Activated CD8-positive, alpha-beta memory T cell treated with anti-CD3 and anti-CD28 coated beads, Interleukin-2, amount 50 U/mL, for 4 hours (primary cell): ENCODE measurements at regions not wholly inside any gene's neighbourhood (a gene's known extent, or its start where the extent isn't known, plus 50 kb on each side); places are given as distances from the start of the nearest gene placed in this dataset.
"Not testable (repeated sequence)": the region's sequence is repeated elsewhere in the genome, so short reads cannot be mapped to it uniquely, and the experiment has no call there.

ENCODE experiments used
- DNase-seq: peaks from one replicate; pipeline ENCODE4 v3.0.0-alpha.2; 2020

GRCh38 chr2:201946746-201947145 is 86.9 kb upstream of the FZD7 start:
- not testable (repeated sequence) for DNase-seq

GRCh38 chr2:201947287-201947686 is 86.4 kb upstream of the FZD7 start:
- no peak for DNase-seq

GRCh38 chr2:201949181-201949926 is 84.3 kb upstream of the FZD7 start:
- DNase-seq = no peak

GRCh38 chr2:201949927-201950246 is 83.8 kb upstream of the FZD7 start:
- no peak for DNase-seq

- no peak for DNase-seq
Observed at GRCh38 chr2:201950606-201951005, 83.0 kb upstream of the FZD7 start.

- DNase-seq = no peak
Observed at GRCh38 chr2:201952187-201952586, 81.5 kb upstream of the FZD7 start.

- no peak for DNase-seq
Observed at GRCh38 chr2:201953396-201953795, 80.3 kb upstream of the FZD7 start.

GRCh38 chr2:201953880-201954279 is 79.8 kb upstream of the FZD7 start:
- no peak for DNase-seq

- DNase-seq = no peak
Observed at GRCh38 chr2:201955231-201955630, 78.4 kb upstream of the FZD7 start.

- DNase-seq = no peak
Observed at GRCh38 chr2:201955702-201956141, 77.9 kb upstream of the FZD7 start.

- no peak for DNase-seq
Observed at GRCh38 chr2:201956361-201956760, 77.3 kb upstream of the FZD7 start.

GRCh38 chr2:201957091-201957490 is 76.6 kb upstream of the FZD7 start:
- DNase-seq = no peak

- no peak for DNase-seq
Observed at GRCh38 chr2:201959198-201959597, 74.5 kb upstream of the FZD7 start.

GRCh38 chr2:201959626-201960025 is 74.0 kb upstream of the FZD7 start:
- DNase-seq = no peak

- DNase-seq = no peak
Observed at GRCh38 chr2:201960305-201960704, 73.3 kb upstream of the FZD7 start.

GRCh38 chr2:201961401-201961800 is 72.3 kb upstream of the FZD7 start:
- DNase-seq = no peak

- DNase-seq = no peak
Observed at GRCh38 chr2:201962774-201963562, 70.7 kb upstream of the FZD7 start.

GRCh38 chr2:201964011-201964410 is 69.6 kb upstream of the FZD7 start:
- no peak for DNase-seq

- peak; percentile 25 for DNase-seq
Observed at GRCh38 chr2:201964631-201965206, 68.9 kb upstream of the FZD7 start.

GRCh38 chr2:201965550-201965949 is 68.1 kb upstream of the FZD7 start:
- DNase-seq = no peak

GRCh38 chr2:201966691-201967438 is 66.8 kb upstream of the FZD7 start:
- DNase-seq = no peak

GRCh38 chr2:201968050-201968449 is 65.6 kb upstream of the FZD7 start:
- DNase-seq = no peak

- no peak for DNase-seq
Observed at GRCh38 chr2:201968476-201968875, 65.2 kb upstream of the FZD7 start.
